ENCODE measurements at regions not wholly inside any gene's neighbourhood (a gene's known extent, or its start where the extent isn't known, plus 50 kb on each side); places are given as distances from the start of the nearest gene placed in this dataset.

- TF ChIP-seq, protein P1, sequence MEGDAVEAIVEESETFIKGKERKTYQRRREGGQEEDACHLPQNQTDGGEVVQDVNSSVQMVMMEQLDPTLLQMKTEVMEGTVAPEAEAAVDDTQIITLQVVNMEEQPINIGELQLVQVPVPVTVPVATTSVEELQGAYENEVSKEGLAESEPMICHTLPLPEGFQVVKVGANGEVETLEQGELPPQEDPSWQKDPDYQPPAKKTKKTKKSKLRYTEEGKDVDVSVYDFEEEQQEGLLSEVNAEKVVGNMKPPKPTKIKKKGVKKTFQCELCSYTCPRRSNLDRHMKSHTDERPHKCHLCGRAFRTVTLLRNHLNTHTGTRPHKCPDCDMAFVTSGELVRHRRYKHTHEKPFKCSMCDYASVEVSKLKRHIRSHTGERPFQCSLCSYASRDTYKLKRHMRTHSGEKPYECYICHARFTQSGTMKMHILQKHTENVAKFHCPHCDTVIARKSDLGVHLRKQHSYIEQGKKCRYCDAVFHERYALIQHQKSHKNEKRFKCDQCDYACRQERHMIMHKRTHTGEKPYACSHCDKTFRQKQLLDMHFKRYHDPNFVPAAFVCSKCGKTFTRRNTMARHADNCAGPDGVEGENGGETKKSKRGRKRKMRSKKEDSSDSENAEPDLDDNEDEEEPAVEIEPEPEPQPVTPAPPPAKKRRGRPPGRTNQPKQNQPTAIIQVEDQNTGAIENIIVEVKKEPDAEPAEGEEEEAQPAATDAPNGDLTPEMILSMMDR (IDR thresholded peaks at IDR 0.05; ENCODE audit: low read length) = no peak
- TF ChIP-seq EZH2 (optimal IDR thresholded peaks at IDR 0.05; ENCODE audit: low read depth, low read length) = no peak
- TF ChIP-seq EZH2phosphoT487 (IDR thresholded peaks at IDR 0.05; ENCODE audit: low read length) = no peak
These were observed 102.8 kb upstream of the BMP2K start for GRCh38 chr4:78673337-78673736.
